PC-9 (cell line): ENCODE measurements at regions not wholly inside any gene's neighbourhood (a gene's known extent, or its start where the extent isn't known, plus 50 kb on each side); places are given as distances from the start of the nearest gene placed in this dataset.

ENCODE experiments used
- BruUV-seq: library from RNA; stranded (reverse); fragments of 400-500 nt; replicated peaks from 2 replicates; lab custom pipeline; 2021; lab: Mats Ljungman, UMichigan
- CTCF ChIA-PET: fragments of 300-600 bp; sonication (Branson Sonifier 250); formaldehyde crosslinking; loops from one replicate; lab custom pipeline; 2022; ENCODE audit warnings: antibody characterized with exemption; lab: Charles Lee
- POLR2A ChIA-PET: fragments of 300-600 bp; sonication (Branson Sonifier 250); formaldehyde crosslinking; loops from one replicate; lab custom pipeline; 2022; ENCODE audit warnings: antibody characterized with exemption; ENCODE audit not compliant: unreplicated experiment; lab: Charles Lee
- DNase-seq, 2 experiments: peaks; one replicate each; pipeline versions ENCODE4 v3.0.0 to v3.0.0-alpha.2; 2015 to 2022; ENCODE audit warnings: mixed read lengths in 1 of 2
- H2AFZ ChIP-seq: fragments of 200-600 bp; sonication (generic); 2 replicates; pipeline ENCODE4 v1.8.1; 2017; ENCODE audit warnings: antibody characterized with exemption
- H3F3A ChIP-seq: fragments of 200-600 bp; sonication (generic); 2 replicates; pipeline ENCODE4 v1.8.1; 2017; ENCODE audit warnings: antibody characterized with exemption, mild to moderate bottlenecking, low read depth; ENCODE audit not compliant: insufficient read depth
- H3K27ac ChIP-seq: fragments of 200-600 bp; sonication (generic); 2 replicates; pipeline ENCODE4 v1.6.1; 2016; ENCODE audit warnings: mixed run types
- H3K27me3 ChIP-seq: fragments of 200-600 bp; sonication (generic); 2 replicates; pipeline ENCODE4 v1.6.1; 2016; ENCODE audit warnings: low read depth, mixed run types; ENCODE audit not compliant: insufficient read depth
- H3K36me3 ChIP-seq: fragments of 200-600 bp; sonication (generic); 2 replicates; pipeline ENCODE4 v1.6.1; 2016; ENCODE audit warnings: low read depth, mixed run types
- H3K4me1 ChIP-seq: fragments of 200-600 bp; sonication (generic); replicated peaks from 2 replicates; pipeline ENCODE4 v1.6.1; 2016; ENCODE audit warnings: mixed run types; ENCODE audit not compliant: insufficient read depth
- H3K4me2 ChIP-seq: fragments of 200-600 bp; sonication (generic); 2 replicates; pipeline ENCODE4 v1.6.1; 2017; ENCODE audit warnings: mixed run types
- H3K4me3 ChIP-seq: fragments of 200-600 bp; sonication (generic); 2 replicates; pipeline ENCODE4 v1.6.1; 2016; ENCODE audit warnings: mixed run types
- H3K79me2 ChIP-seq: fragments of 200-600 bp; sonication (generic); 2 replicates; pipeline ENCODE4 v1.6.1; 2017; ENCODE audit warnings: low read depth, mixed run types
- H3K9me2 ChIP-seq: fragments of 200-600 bp; sonication (generic); 2 replicates; pipeline ENCODE4 v1.8.1; 2017; ENCODE audit warnings: mild to moderate bottlenecking; ENCODE audit not compliant: insufficient read depth
- H3K9me3 ChIP-seq: fragments of 200-600 bp; sonication (generic); 2 replicates; pipeline ENCODE4 v1.8.1; 2016; ENCODE audit warnings: low read depth; ENCODE audit not compliant: insufficient read depth
- H4K20me1 ChIP-seq: fragments of 200-600 bp; sonication (generic); 2 replicates; pipeline ENCODE4 v1.8.1; 2017; ENCODE audit not compliant: insufficient read depth
- EZH2 ChIP-seq: fragments of 200-600 bp; sonication (generic); IDR thresholded peaks from 2 replicates; pipeline ENCODE4 v1.8.0; 2017; ENCODE audit warnings: antibody characterized with exemption, low read depth
- intact Hi-C: fragments of 100-400 bp; cut with micrococcal nuclease; formaldehyde crosslinking; loops from one replicate; pipeline ENCODE4 v1.10.0; 2022; ENCODE audit not compliant: unreplicated experiment
- TF ChIP-seq, protein P1 (sequence below): fragments of 200-600 bp; sonication (generic); conservative IDR thresholded peaks from 2 replicates; pipeline ENCODE4 v1.6.1; 2017; ENCODE audit warnings: mixed run types, antibody characterized with exemption, mild to moderate bottlenecking, moderate library complexity

DNA sequence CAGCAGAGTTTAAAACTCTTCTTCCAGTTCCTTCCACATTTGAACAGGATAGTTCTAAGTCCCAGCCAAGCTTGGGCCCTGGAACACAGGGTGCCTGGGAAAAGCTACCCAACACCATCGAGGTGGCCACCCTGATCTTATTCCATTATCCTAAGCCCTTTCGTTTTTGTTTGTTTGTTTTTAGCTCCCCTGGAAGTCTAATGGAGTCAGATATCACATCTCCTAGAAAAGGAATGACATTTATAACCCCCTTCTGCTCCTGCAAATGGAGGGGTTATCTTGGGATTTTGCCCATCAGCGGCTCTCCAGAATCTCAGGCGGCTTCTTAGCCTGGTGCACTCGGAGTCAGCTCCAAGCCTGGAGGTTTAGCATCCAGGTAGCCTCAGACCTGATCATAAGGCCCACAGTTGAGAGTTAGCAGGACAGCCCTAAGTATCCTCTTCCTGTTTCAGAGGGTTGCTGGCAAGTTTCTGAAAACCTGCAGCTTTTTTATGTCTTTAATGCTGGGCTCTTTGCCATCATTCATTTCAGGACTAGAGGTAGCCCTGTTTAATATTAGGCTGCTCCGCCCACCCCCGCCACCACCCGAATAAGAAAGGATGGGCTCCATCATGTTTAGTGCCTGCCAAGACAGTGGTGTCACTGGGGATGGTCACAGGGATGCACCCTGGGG, 230.0 kb upstream of the LNX1 start:
- intact Hi-C loops: no loop called here
- no TSS peak for BruUV-seq
- no peaks in the 10 kb centered on the region for H3K36me3 ChIP-seq
- H3K9me2 ChIP-seq: no peaks in the 10 kb centered on the region
- no peak overlapping the region for H2AFZ ChIP-seq
- no peak for DNase-seq
- H3K27me3 ChIP-seq: no peaks in the 10 kb centered on the region
- H3F3A ChIP-seq: no peaks in the 10 kb centered on the region
- ChIA-PET CTCF (no interaction called here), POLR2A (interaction anchor here (0.6 kb wide), 1 partner anchor 321 kb away, joined by 5 read pairs; no protein-coding TSS in a partner anchor)
- H3K4me1 ChIP-seq: no peaks in the 10 kb centered on the region
- no peaks in the 10 kb centered on the region for H4K20me1 ChIP-seq
- H3K4me2 ChIP-seq: no peak overlapping the region
- no peak overlapping the region for H3K27ac ChIP-seq
- no peak overlapping the region for H3K4me3 ChIP-seq
- H3K9me3 ChIP-seq: no peaks in the 10 kb centered on the region
- no peaks in the 10 kb centered on the region for H3K79me2 ChIP-seq
- no peak for TF ChIP-seq EZH2
- TF ChIP-seq, protein P1, sequence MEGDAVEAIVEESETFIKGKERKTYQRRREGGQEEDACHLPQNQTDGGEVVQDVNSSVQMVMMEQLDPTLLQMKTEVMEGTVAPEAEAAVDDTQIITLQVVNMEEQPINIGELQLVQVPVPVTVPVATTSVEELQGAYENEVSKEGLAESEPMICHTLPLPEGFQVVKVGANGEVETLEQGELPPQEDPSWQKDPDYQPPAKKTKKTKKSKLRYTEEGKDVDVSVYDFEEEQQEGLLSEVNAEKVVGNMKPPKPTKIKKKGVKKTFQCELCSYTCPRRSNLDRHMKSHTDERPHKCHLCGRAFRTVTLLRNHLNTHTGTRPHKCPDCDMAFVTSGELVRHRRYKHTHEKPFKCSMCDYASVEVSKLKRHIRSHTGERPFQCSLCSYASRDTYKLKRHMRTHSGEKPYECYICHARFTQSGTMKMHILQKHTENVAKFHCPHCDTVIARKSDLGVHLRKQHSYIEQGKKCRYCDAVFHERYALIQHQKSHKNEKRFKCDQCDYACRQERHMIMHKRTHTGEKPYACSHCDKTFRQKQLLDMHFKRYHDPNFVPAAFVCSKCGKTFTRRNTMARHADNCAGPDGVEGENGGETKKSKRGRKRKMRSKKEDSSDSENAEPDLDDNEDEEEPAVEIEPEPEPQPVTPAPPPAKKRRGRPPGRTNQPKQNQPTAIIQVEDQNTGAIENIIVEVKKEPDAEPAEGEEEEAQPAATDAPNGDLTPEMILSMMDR: no peak

DNA sequence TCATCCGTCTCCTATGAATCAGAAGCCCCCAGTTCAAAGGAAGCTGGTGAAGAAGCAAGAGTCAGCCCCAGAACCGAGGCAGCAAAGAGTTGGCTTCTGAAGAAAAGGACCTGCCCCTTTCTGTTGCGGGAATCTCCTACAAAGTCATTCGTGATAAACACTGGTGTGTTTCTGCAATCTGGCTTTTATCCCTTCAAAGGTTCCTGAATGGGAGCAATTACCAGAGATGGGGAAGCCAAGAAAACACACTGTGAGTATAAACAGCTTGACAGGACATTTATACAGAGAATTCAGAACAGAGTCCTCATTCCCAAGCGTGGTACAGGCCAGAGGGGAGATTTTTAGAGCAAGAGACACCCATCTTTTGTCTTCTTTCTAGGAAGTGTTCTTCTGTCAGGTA, 226.8 kb upstream of the LNX1 start:
- H3K27ac ChIP-seq: no peak overlapping the region
- ChIA-PET CTCF (no interaction called here), POLR2A (no interaction called here)
- no peak overlapping the region for H3K4me3 ChIP-seq
- H3K9me3 ChIP-seq: no peaks in the 10 kb centered on the region
- H3F3A ChIP-seq: no peaks in the 10 kb centered on the region
- intact Hi-C loops: no loop called here
- no peaks in the 10 kb centered on the region for H3K36me3 ChIP-seq
- no peak overlapping the region for H2AFZ ChIP-seq
- H3K9me2 ChIP-seq: no peaks in the 10 kb centered on the region
- no peaks in the 10 kb centered on the region for H3K27me3 ChIP-seq
- BruUV-seq: no TSS peak
- no peaks in the 10 kb centered on the region for H4K20me1 ChIP-seq
- DNase-seq: no peak
- H3K4me2 ChIP-seq: no peak overlapping the region
- no peaks in the 10 kb centered on the region for H3K79me2 ChIP-seq
- TF ChIP-seq, protein P1: no peak
- no peak for TF ChIP-seq EZH2
- H3K4me1 ChIP-seq: no peaks in the 10 kb centered on the region

DNA sequence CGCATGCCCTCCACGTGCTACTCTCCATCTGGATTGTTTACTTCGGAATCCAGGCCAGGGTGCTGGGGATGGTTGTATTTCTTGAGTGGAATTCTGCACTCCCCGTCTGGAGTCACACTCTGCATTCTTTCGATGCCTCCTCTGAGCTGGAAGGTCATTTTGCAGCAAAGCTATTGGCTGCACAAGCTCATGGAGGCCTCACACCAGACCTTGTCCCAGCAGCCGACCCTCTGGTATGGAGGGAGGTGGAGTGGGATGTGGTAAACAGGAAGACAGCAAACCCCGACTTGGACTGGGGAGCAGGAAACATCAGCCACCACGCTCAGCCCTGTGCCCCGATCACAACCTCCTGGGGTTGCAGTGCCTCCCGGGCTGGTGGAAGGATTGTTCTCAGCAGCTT, 225.3 kb upstream of the LNX1 start:
- CTCF ChIA-PET: no interaction called here
- no peak overlapping the region for H3K4me2 ChIP-seq
- H3K79me2 ChIP-seq: no peaks in the 10 kb centered on the region
- POLR2A ChIA-PET: interaction anchor here (0.6 kb wide), 1 partner anchor 1584 kb away, joined by 3 read pairs; no protein-coding TSS in a partner anchor
- H3F3A ChIP-seq: no peaks in the 10 kb centered on the region
- no peaks in the 10 kb centered on the region for H4K20me1 ChIP-seq
- DNase-seq: no peak
- no peaks in the 10 kb centered on the region for H3K36me3 ChIP-seq
- BruUV-seq: no TSS peak
- no peak overlapping the region for H3K27ac ChIP-seq
- no peaks in the 10 kb centered on the region for H3K4me1 ChIP-seq
- H3K9me2 ChIP-seq: no peaks in the 10 kb centered on the region
- H3K27me3 ChIP-seq: no peaks in the 10 kb centered on the region
- H3K9me3 ChIP-seq: no peaks in the 10 kb centered on the region
- TF ChIP-seq EZH2: no peak
- TF ChIP-seq, protein P1: no peak
- no peak overlapping the region for H2AFZ ChIP-seq
- H3K4me3 ChIP-seq: no peak overlapping the region
- intact Hi-C loops: no loop called here
